ENCODE measurements at regions not wholly inside any gene's neighbourhood (a gene's known extent, or its start where the extent isn't known, plus 50 kb on each side); places are given as distances from the start of the nearest gene placed in this dataset.

DNA sequence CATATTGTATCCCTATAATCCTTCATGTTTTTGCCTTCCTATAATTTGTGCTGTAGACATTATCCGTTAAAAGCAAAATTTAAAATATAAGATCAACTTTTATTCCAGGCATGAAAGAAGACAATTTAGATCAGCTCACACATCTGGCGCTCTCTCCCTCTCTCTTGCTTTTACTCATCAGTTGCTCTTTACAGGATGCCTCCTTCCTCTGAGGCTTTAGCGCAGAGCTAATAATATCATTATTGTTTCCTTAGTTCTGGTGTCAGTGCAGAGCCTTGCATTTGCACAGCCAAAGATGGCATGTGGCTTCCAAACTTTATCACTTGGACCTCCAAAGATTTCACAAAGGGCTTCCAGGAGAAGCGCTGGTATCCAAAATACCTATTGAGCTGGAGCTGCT is 295.1 kb downstream of the FGF9 start:
- Histone ChIP-seq H3K27me3 (ENCODE audit: insufficient read depth, low read length) (no peaks in the 10 kb centered on the region), H3K4me3 (ENCODE audit: low read length) (no peak overlapping the region), H3K9me3 (ENCODE audit: insufficient read depth, low read depth, low read length) (no peaks in the 10 kb centered on the region), H3K4me1 (ENCODE audit: insufficient read depth, low read length) (no peaks in the 10 kb centered on the region), H3K27ac (ENCODE audit: low read depth, low read length) (no peak overlapping the region), H3K9ac (ENCODE audit: low read depth, low read length) (no peak overlapping the region), H3K36me3 (ENCODE audit: insufficient read depth, low read length) (no peaks in the 10 kb centered on the region)
- WGBS, result 94% methylated on average over 4 of the region's 4 CpGs

- H3K27me3 ChIP-seq (ENCODE audit: insufficient read depth, low read length), result no peaks in the 10 kb centered on the region
- no peaks in the 10 kb centered on the region for H3K36me3 ChIP-seq (ENCODE audit: insufficient read depth, low read length)
- H3K27ac ChIP-seq (ENCODE audit: low read depth, low read length), result no peak overlapping the region
- no peaks in the 10 kb centered on the region for H3K4me1 ChIP-seq (ENCODE audit: insufficient read depth, low read length)
- H3K9ac ChIP-seq (ENCODE audit: low read depth, low read length), result no peak overlapping the region
- H3K9me3 ChIP-seq (ENCODE audit: insufficient read depth, low read depth, low read length), result no peaks in the 10 kb centered on the region
- H3K4me3 ChIP-seq (ENCODE audit: low read length), result no peak overlapping the region
- WGBS, result 83% methylated on average over 1 of the region's 1 CpG
Measured at GRCh38 chr13:21967871-21968270, 297.0 kb downstream of the FGF9 start.

- H3K27ac ChIP-seq (ENCODE audit: low read depth, low read length), result no peak overlapping the region
- no peaks in the 10 kb centered on the region; the same call in 1 of the 2 replicates for H3K4me1 ChIP-seq (ENCODE audit: insufficient read depth, low read length)
- no peaks in the 10 kb centered on the region for H3K36me3 ChIP-seq (ENCODE audit: insufficient read depth, low read length)
- no peaks in the 10 kb centered on the region for H3K9me3 ChIP-seq (ENCODE audit: insufficient read depth, low read depth, low read length)
- WGBS, result 92% methylated on average over 7 of the region's 7 CpGs
- no peak overlapping the region for H3K9ac ChIP-seq (ENCODE audit: low read depth, low read length)
- no peak overlapping the region for H3K4me3 ChIP-seq (ENCODE audit: low read length)
- no peaks in the 10 kb centered on the region for H3K27me3 ChIP-seq (ENCODE audit: insufficient read depth, low read length)
Measured at GRCh38 chr13:21970172-21970571, 299.3 kb downstream of the FGF9 start.

DNA sequence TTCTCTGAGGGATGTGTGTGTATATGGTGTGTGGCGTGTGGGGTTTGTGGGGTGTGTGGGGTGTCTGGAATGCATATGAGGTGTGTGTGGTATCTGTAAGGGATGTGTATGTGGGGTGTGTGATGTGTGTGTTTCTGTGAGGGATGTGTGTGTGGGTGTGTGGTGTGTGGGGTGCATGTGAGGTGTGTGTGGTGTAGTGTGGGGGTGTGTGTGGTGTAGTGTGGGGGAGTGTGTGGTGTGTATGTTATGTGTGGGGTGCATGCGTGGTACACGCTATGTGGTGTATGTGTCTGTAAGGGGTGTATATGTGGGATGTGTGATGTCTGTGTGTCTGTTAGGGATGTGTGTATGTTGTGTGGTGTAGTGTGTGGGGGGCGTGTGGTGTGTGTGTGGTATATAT is 300.0 kb downstream of the FGF9 start:
- Histone ChIP-seq H3K9me3 (ENCODE audit: insufficient read depth, low read depth, low read length) (no peaks in the 10 kb centered on the region), H3K4me1 (ENCODE audit: insufficient read depth, low read length) (no peaks in the 10 kb centered on the region; the same call in 1 of the 2 replicates), H3K36me3 (ENCODE audit: insufficient read depth, low read length) (no peaks in the 10 kb centered on the region), H3K4me3 (ENCODE audit: low read length) (no peak overlapping the region), H3K27ac (ENCODE audit: low read depth, low read length) (no peak overlapping the region), H3K27me3 (ENCODE audit: insufficient read depth, low read length) (no peaks in the 10 kb centered on the region), H3K9ac (ENCODE audit: low read depth, low read length) (no peak overlapping the region)
- WGBS, result 95% methylated on average over 4 of the region's 4 CpGs

- H3K27me3 ChIP-seq (ENCODE audit: insufficient read depth, low read length), result no peaks in the 10 kb centered on the region
- H3K4me3 ChIP-seq (ENCODE audit: low read length), result no peak overlapping the region
- 98% methylated on average over 7 of the region's 7 CpGs for WGBS
- H3K4me1 ChIP-seq (ENCODE audit: insufficient read depth, low read length), result no peaks in the 10 kb centered on the region; the same call in 1 of the 2 replicates
- H3K27ac ChIP-seq (ENCODE audit: low read depth, low read length), result no peak overlapping the region
- H3K36me3 ChIP-seq (ENCODE audit: insufficient read depth, low read length), result no peaks in the 10 kb centered on the region
- no peaks in the 10 kb centered on the region for H3K9me3 ChIP-seq (ENCODE audit: insufficient read depth, low read depth, low read length)
- H3K9ac ChIP-seq (ENCODE audit: low read depth, low read length), result no peak overlapping the region
Measured at GRCh38 chr13:21971662-21972621, 301.1 kb downstream of the FGF9 start.

DNA sequence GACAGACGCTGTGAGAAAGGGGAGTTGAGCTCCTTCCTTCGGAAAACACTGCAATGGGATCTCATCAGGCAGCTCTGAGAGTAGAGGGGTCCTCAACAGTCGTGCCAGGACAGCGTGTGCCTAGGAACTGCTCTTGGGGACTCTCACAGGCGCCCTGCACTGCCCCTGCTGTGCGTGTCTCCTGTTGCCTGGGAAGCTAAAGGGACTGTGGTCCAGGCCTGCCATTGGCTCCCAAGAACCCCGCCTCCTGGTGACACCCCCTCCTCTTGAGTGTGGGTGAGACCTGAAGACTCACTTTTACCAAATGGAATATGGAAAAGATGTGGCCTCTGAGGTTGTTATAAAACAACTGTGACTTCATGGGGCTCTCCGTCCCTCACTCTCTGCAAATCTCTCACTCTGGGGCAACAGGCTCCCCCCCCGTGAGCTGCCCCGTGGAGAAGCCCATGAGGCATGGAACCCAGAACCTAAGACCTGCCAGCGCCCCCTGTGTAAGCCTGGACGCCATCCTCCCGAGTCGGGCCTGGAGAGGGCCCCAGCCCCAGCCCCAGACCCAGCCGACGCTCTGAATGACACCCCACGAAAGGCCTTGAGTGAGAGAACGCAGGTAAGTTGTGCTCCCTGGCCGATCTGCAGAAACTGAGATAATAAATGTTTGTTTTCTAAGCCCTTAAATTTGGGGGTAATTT is 302.7 kb downstream of the FGF9 start:
- no peaks in the 10 kb centered on the region for H3K27me3 ChIP-seq (ENCODE audit: insufficient read depth, low read length)
- H3K4me1 ChIP-seq (ENCODE audit: insufficient read depth, low read length), result no peaks in the 10 kb centered on the region; the same call in 1 of the 2 replicates
- H3K36me3 ChIP-seq (ENCODE audit: insufficient read depth, low read length), result no peaks in the 10 kb centered on the region
- H3K4me3 ChIP-seq (ENCODE audit: low read length), result no peak overlapping the region
- H3K9ac ChIP-seq (ENCODE audit: low read depth, low read length), result no peak overlapping the region
- no peak overlapping the region for H3K27ac ChIP-seq (ENCODE audit: low read depth, low read length)
- H3K9me3 ChIP-seq (ENCODE audit: insufficient read depth, low read depth, low read length), result no peaks in the 10 kb centered on the region
- WGBS, result 92% methylated on average over 19 of the region's 19 CpGs

DNA sequence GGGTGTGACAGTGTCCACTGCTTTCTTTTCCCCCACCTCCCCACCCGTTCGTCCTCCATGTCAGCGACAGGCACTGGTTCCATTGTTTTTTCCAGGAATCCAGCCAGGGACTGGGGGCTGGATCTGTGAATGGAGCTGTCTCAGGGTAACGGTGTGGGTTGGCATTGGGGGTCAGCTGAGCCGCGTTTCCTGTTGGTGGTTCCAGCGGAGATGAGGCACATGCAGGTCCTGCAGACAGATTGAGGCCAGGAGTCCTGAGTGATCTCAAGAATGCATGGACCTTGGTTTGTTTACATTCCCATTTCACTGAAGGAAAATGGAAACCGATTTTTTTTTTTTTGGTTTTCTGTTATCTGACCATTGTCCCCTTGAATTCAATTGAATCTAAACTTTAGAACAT is 303.9 kb downstream of the FGF9 start:
- H3K36me3 ChIP-seq (ENCODE audit: insufficient read depth, low read length), result no peaks in the 10 kb centered on the region
- WGBS, result 92% methylated on average over 8 of the region's 8 CpGs
- no peak overlapping the region for H3K27ac ChIP-seq (ENCODE audit: low read depth, low read length)
- H3K9me3 ChIP-seq (ENCODE audit: insufficient read depth, low read depth, low read length), result no peaks in the 10 kb centered on the region
- no peak overlapping the region for H3K4me3 ChIP-seq (ENCODE audit: low read length)
- H3K27me3 ChIP-seq (ENCODE audit: insufficient read depth, low read length), result no peaks in the 10 kb centered on the region
- H3K9ac ChIP-seq (ENCODE audit: low read depth, low read length), result no peak overlapping the region
- no peaks in the 10 kb centered on the region; the same call in 1 of the 2 replicates for H3K4me1 ChIP-seq (ENCODE audit: insufficient read depth, low read length)

DNA sequence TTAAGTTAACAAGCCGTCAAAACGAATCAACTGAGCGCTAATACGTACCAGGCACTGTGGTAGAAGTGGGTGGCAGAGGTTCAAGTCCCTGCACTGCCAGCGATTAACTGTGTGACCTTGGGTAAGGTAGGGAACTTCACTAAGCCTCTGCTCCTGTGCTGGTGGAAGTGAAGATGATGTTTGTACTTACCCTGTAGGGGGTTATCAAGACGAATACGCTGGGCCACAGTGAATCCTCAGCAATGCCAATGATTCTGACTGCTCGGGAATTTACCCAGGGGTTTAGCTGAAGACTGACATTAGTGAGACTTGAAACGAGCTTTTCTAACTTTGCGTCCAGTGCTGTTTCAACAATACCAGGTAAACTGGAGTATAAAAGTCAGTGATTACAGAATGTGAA is 305.3 kb downstream of the FGF9 start:
- Histone ChIP-seq H3K27me3 (ENCODE audit: insufficient read depth, low read length) (no peaks in the 10 kb centered on the region), H3K36me3 (ENCODE audit: insufficient read depth, low read length) (no peaks in the 10 kb centered on the region), H3K4me1 (ENCODE audit: insufficient read depth, low read length) (peaks cover 5% of the 10 kb centered on the region; the same call in 1 of the 2 replicates), H3K4me3 (ENCODE audit: low read length) (no peak overlapping the region), H3K9ac (ENCODE audit: low read depth, low read length) (no peak overlapping the region), H3K27ac (ENCODE audit: low read depth, low read length) (no peak overlapping the region), H3K9me3 (ENCODE audit: insufficient read depth, low read depth, low read length) (no peaks in the 10 kb centered on the region)
- WGBS, result 73% methylated on average over 10 of the region's 10 CpGs

GRCh38 chr13:21979161-21979806 is 308.4 kb downstream of the FGF9 start:
- Histone ChIP-seq H3K36me3 (ENCODE audit: insufficient read depth, low read length) (no peaks in the 10 kb centered on the region), H3K4me3 (ENCODE audit: low read length) (no peak overlapping the region), H3K9me3 (ENCODE audit: insufficient read depth, low read depth, low read length) (no peaks in the 10 kb centered on the region), H3K4me1 (ENCODE audit: insufficient read depth, low read length) (0 out of 2 replicates have a peak, but pooled peaks cover 5% of the 10 kb centered on the region), H3K27me3 (ENCODE audit: insufficient read depth, low read length) (no peaks in the 10 kb centered on the region), H3K9ac (ENCODE audit: low read depth, low read length) (no peak overlapping the region), H3K27ac (ENCODE audit: low read depth, low read length) (no peak overlapping the region)
- WGBS, result 95% methylated on average over 18 of the region's 20 CpGs

GRCh38 chr13:21980049-21980448 is 309.2 kb downstream of the FGF9 start:
- WGBS, result 93% methylated on average over 1 of the region's 2 CpGs
- Histone ChIP-seq H3K36me3 (ENCODE audit: insufficient read depth, low read length) (no peaks in the 10 kb centered on the region), H3K4me1 (ENCODE audit: insufficient read depth, low read length) (0 out of 2 replicates have a peak, but pooled peaks cover 5% of the 10 kb centered on the region), H3K27ac (ENCODE audit: low read depth, low read length) (no peak overlapping the region), H3K9me3 (ENCODE audit: insufficient read depth, low read depth, low read length) (no peaks in the 10 kb centered on the region), H3K27me3 (ENCODE audit: insufficient read depth, low read length) (no peaks in the 10 kb centered on the region), H3K4me3 (ENCODE audit: low read length) (no peak overlapping the region), H3K9ac (ENCODE audit: low read depth, low read length) (no peak overlapping the region)

- H3K9me3 ChIP-seq (ENCODE audit: insufficient read depth, low read depth, low read length), result no peaks in the 10 kb centered on the region
- H3K27ac ChIP-seq (ENCODE audit: low read depth, low read length), result no peak overlapping the region
- no peaks in the 10 kb centered on the region for H3K27me3 ChIP-seq (ENCODE audit: insufficient read depth, low read length)
- 93% methylated on average over 4 of the region's 4 CpGs for WGBS
- H3K9ac ChIP-seq (ENCODE audit: low read depth, low read length), result no peak overlapping the region
- H3K4me1 ChIP-seq (ENCODE audit: insufficient read depth, low read length), result 0 out of 2 replicates have a peak, but pooled peaks cover 5% of the 10 kb centered on the region
- H3K36me3 ChIP-seq (ENCODE audit: insufficient read depth, low read length), result no peaks in the 10 kb centered on the region
- H3K4me3 ChIP-seq (ENCODE audit: low read length), result no peak overlapping the region
Measured at GRCh38 chr13:21984156-21984555, 313.3 kb downstream of the FGF9 start.
